ENCODE measurements at regions not wholly inside any gene's neighbourhood (a gene's known extent, or its start where the extent isn't known, plus 50 kb on each side); places are given as distances from the start of the nearest gene placed in this dataset.
"Not testable (repeated sequence)": the region's sequence is repeated elsewhere in the genome, so short reads cannot be mapped to it uniquely, and the experiment has no call there.

DNA sequence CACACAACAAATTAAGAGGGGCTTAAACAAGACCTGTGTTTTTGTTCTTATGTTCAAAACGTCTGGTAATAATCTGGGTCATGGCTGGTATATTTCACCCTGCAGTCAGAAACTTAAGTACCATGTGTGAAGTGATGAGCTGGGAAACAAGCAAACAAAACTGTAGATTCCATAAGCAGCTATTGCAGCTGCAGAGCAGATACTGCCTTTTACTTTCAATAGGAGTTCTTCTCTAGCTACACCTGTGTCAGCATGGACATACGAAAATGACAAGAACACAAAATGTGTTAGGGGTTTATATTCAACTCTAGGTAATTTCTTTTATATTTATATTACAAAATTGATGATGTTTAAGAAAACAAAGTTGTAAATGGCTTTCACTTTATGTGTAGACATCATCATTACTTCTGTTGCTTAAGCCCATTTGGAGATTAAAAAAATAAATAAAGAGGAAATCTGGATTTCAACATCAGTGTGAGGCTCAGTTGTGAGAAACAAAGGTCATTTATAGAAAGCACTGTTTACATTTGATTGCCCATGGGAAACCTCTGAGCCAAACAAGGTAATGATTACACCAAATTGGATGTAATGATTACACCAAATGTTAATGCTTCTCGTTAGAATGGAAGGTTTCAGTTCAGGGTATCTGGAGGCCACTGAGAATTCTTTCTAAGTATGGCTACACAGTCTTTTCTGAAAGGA, 451.0 kb upstream of the SLC10A2 start:
- DNase-seq: no peak

DNA sequence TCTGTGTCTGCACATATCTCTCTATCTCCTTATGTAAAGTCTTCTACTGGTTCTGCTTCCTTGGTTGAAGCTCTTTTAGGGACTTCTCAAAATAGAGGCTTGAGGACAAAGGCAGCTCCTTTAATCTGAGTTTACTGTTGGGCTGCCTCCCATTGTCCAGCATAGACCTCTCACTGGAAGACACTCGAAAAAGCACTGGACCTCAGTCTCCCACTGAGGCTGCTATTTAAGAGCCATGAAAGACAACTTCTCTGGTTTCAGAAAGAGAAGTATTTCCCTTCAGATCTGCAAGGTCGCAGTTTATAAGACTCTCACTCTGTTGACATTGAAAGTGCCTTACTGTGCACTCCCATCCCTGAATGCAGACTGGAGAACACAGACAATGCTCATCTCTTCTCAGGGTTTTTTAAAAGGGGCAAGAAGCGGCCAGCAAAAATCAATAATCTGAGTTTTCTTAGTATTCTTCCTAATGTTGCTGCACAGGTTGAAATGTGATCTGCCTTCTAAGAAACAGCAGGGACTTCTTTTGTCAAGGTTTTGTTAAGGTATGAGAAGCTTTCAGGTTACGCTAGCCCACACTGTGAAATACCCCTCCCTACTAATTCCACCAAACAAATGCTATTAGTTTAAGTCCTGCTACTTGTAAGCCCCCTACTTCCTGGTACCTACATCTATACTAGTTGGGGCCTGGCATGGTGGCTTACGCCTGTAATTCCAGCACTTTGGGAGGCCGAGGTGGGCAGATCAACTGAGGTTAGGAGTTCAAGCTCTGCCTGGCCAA, 450.0 kb upstream of the SLC10A2 start:
- DNase-seq: no peak

GRCh38 chr13:103515410-103515809, 449.2 kb upstream of the SLC10A2 start:
- no peak for DNase-seq

GRCh38 chr13:103514619-103515018, 448.4 kb upstream of the SLC10A2 start:
- no peak for DNase-seq

GRCh38 chr13:103514188-103514587, 448.0 kb upstream of the SLC10A2 start:
- DNase-seq: no peak

- DNase-seq: no peak
Measured at GRCh38 chr13:103510007-103510535, 443.9 kb upstream of the SLC10A2 start.

GRCh38 chr13:103497404-103497803, 431.2 kb upstream of the SLC10A2 start:
- no peak for DNase-seq

- no peak for DNase-seq
Measured at GRCh38 chr13:103487841-103488240, 421.6 kb upstream of the SLC10A2 start.

DNA sequence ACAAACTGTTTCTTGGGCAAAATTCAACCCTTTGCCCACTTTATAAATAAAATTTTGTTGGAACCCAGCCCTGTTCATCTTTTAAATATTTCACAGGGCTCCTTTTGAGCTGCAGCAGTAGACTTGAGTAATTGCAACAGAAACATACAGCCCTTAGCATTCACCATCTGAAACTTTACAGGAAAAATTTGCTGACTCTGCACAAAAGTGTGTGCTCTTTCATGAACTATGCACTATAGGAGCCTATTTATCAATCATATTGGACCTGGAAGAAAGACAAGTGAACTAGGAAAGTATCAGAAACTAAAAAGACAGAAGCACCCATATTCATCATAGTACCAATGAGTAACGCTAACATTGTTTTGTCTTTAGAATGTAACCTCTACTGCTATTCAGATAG, 406.9 kb upstream of the SLC10A2 start:
- no peak for DNase-seq

- DNase-seq: no peak
Measured at GRCh38 chr13:103471896-103472295, 405.7 kb upstream of the SLC10A2 start.

GRCh38 chr13:103469771-103470170, 403.6 kb upstream of the SLC10A2 start:
- no peak for DNase-seq

DNA sequence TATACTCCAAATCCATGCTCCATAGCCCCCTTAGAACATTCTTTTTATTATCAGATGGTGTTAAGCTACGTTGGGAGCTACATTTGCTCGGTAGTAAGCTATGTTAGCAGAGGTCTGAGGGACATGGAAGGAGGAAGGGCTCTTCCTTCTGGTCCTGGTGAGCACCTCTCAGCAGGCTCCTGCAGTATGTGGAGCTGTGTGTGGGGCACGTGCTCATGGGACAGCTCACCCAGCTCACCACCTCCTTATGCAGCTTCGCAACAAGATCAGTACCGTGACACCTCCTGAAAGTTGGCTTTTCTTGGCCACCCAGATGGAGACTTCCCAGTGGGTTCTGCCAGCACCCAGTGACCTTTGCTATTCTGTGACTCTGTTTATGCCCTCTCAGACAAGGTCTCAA, 400.5 kb upstream of the SLC10A2 start:
- DNase-seq: no peak

GRCh38 chr13:103460246-103460645, 394.0 kb upstream of the SLC10A2 start:
- DNase-seq: not testable (repeated sequence)

DNA sequence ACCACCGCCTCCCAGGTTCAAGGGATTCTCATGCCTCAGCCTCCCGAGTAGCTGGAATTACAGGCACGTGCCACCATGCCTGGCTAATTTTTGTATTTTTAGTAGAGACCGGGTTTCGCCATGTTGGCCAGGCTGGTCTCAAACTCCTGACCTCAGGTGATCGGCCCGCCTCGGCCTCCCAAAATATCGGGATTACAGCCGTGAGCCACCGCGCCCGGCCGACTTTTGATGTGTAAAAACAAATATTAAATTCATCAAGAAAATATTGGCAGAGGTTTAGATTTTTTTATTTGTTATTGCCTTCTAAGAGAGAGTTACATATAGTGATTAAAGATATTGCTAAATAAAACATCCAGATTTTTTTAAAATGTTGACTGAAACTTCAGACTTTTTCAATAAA, 390.8 kb upstream of the SLC10A2 start:
- not testable (repeated sequence) for DNase-seq

DNA sequence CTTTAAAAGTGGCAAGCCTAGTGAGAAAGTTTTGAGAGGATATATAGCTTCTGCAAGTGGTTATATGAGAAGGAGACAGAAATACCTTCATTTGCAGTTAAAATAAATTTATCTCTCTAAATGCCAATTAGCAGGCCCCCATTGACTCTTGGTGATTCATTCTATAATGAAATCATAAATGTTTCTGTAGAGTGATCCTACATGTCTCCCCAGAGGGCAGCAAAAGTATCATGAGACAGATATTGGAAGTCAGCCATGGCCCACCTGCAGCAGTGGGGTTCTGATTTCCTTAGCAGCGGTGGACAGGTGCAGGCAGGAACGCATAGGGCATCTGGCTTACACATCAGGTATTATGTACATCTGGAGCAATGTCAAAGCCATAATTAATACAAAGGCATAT, 385.4 kb upstream of the SLC10A2 start:
- no peak for DNase-seq

- DNase-seq: no peak
Measured at GRCh38 chr13:103443604-103444003, 377.4 kb upstream of the SLC10A2 start.

DNA sequence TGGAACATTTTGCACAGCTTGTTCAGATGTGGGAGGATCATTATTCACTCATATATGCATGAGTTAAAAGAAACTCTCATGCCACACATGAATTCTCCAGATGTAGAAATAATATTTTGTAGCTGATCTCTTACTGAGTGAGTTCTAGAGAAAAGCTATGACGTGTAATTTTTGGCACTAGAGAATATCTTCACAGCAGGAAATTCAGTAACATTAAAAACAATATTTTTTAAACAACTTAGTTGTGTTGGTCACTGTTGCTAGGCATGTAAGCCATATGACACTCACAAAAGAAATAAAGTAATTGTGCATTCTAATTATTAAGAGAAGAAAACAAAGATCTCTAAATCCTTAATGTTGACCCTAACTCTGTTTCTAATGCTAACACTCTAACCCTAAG, 371.4 kb upstream of the SLC10A2 start:
- no peak for DNase-seq

DNA sequence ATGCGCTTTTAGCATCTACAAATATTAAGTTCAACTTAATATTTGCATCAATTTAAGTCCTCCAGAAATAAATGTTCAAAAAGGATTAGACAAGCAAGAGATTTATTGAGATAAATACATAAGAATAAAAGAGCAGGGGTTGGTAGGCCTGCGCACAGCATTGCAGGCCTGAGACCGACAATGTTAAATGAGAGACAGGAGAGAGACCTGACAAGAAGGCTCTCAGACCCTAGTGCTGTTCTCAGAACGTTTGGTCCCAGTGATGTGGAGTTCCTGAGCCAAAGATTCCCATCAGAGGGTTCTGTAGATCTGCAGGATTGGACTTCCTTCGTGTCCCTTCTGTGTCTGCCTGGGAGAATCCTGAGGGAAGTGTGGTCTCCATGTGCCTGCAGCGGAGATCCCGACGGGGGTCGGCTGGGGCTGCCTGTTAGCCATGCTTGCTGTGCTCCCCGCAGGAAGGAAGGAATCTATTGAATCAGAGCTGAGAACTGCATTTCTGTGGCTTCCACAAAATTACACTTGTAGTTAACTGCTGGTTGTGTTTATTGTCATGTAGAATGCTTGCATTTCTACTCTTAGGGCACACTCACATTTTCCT, 369.9 kb upstream of the SLC10A2 start:
- DNase-seq: no peak

- DNase-seq: no peak
Measured at GRCh38 chr13:103431856-103432255, 365.6 kb upstream of the SLC10A2 start.

DNA sequence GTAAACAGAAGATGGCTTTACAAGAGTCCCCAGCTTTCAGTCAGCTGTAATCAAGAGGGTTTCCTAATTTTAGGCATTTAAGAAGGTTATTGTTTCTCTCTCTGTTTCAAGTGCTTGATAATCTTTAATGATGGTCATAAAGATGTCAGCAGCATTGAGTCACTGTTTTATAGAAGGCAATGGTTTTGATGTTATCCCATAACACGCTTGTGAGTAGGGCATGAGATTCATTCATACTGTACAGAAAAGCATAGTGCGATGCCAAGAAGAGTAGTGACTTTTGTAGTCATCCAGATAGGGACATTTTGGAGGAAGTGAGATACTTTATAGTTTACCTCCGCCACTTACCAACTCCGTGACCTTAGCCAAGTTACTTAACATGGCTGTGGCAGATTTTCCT, 364.2 kb upstream of the SLC10A2 start:
- DNase-seq: no peak

DNA sequence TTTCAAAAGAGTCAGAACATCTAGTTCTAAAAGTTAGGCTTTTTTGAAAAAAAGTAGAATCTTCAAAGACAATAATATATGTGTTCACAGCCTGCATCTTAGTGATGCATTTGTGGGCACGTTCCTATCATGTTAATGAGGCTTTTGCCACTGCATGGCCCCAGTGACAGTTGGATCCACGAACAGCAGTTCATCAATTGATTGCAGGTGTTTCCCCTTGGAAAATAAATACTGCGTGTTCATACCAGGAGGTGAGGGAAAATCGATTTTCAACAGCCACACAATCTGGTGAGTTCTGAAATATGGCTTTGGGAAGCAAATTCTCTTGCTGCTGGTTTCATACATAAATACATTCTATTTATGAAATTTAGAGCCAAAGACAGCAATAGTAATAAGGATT, 343.8 kb upstream of the SLC10A2 start:
- DNase-seq: no peak

GRCh38 chr13:103406967-103407366, 340.8 kb upstream of the SLC10A2 start:
- no peak for DNase-seq

DNA sequence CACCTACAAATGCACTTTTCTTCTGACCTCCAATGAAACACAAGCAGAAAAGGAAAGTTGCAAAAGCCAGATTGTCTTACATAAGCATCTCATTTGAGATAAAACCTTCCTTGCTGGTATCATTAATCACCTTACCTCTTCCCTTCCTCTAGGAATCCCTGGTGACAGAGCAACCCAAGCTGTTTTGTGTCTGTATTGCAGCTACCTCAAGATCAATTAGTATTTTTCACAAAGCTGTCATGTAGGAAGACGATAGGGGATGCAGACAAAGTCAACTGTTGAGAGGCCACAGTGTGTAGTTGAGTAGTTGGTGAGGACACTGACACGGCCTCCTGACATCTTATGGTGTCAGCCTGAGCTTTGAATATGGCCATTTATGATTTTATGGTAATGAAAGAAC, 339.1 kb upstream of the SLC10A2 start:
- no peak for DNase-seq

DNA sequence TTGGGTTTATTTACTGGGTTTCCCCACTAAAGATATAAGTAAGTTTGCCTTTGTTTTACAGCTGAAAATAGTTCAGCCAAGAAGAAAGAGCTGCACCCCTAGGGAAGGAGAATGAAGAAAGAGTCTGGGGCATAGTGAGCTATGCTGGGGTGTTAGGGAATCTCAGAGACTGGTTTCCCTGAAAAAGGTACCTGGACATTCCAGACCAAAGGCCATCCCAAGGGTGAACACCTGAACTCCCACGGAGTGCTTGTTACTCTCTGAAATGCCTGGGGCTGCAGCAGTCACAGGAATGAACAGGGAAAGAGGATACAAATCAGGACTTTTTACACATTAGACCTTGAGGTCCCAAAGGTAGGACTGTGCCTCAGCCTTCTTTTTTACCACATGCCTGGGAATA, 337.6 kb upstream of the SLC10A2 start:
- DNase-seq: no peak

All from activated CD8-positive, alpha-beta memory T cell treated with anti-CD3 and anti-CD28 coated beads for 24 hours (primary cell).